Lung (tissue), 11 donors: ENCODE measurements at regions not wholly inside any gene's neighbourhood (a gene's known extent, or its start where the extent isn't known, plus 50 kb on each side); places are given as distances from the start of the nearest gene placed in this dataset.

Experiments
- ATAC-seq: fragments of 200-7000 bp; cut with Tn5 transposase; one replicate; pipeline ENCODE4 v1.9.1; 2020; ENCODE audit warnings: moderate number of reproducible peaks; ENCODE audit not compliant: insufficient read depth, low FRiP score
- DNase-seq, 3 donors: peaks; one replicate each; pipeline ENCODE4 v3.0.0-alpha.2; 2013 to 2017
- H3K27ac ChIP-seq, 2 donors: one replicate each; pipeline ENCODE4 v1.5.1; 2013; ENCODE audit warnings: mild to moderate bottlenecking in 2 of 2, moderate library complexity in 2 of 2, control low read depth in 1 of 2, inconsistent platforms in 1 of 2, low read depth in 1 of 2, low read length in 1 of 2
- H3K27me3 ChIP-seq, 3 donors: one replicate each; pipeline ENCODE4 v1.5.1; 2013; ENCODE audit warnings: low read length in 2 of 3; ENCODE audit not compliant: control insufficient read depth in 3 of 3, insufficient read depth in 3 of 3
- H3K36me3 ChIP-seq, 4 donors: one replicate each; pipeline ENCODE4 v1.5.1; 2013; ENCODE audit warnings: low read length in 4 of 4, mild to moderate bottlenecking in 1 of 4, moderate library complexity in 1 of 4; ENCODE audit not compliant: control insufficient read depth in 4 of 4, insufficient read depth in 4 of 4
- H3K4me1 ChIP-seq, 5 donors: one replicate each; pipeline ENCODE4 v1.5.1; 2013; ENCODE audit warnings: low read length in 5 of 5, mild to moderate bottlenecking in 2 of 5, moderate library complexity in 1 of 5; ENCODE audit not compliant: control insufficient read depth in 5 of 5, insufficient read depth in 5 of 5
- H3K4me3 ChIP-seq: one replicate; pipeline ENCODE4 v1.5.1; 2013; ENCODE audit warnings: mild to moderate bottlenecking, control low read depth, moderate library complexity
- H3K9ac ChIP-seq, 2 donors: one replicate each; pipeline ENCODE4 v1.5.1; 2013; ENCODE audit warnings: low read length in 2 of 2, control low read depth in 1 of 2; ENCODE audit not compliant: insufficient read depth in 1 of 2
- H3K9me3 ChIP-seq, 4 donors: one replicate each; pipeline ENCODE4 v1.5.1; 2013; ENCODE audit warnings: low read length in 3 of 4, mild to moderate bottlenecking in 1 of 4, moderate library complexity in 1 of 4; ENCODE audit not compliant: control insufficient read depth in 4 of 4, insufficient read depth in 3 of 4
- WGBS, 2 donors: extraction: QIAGEN DNeasy Blood & Tissue Kit; methylation state at CpG; one replicate each; pipeline ENCODE4 v1.1.7; 2013; 5-methylcytosine and 5-hydroxymethylcytosine counted together
- TF ChIP-seq, protein P1 (sequence below): IDR thresholded peaks from 2 replicates; pipeline ENCODE4 v1.5.1; 2012; ENCODE audit warnings: mild to moderate bottlenecking; ENCODE audit errors: control extremely low read depth, extremely low read depth
- donor health status: control.
- donor health status: control.
- donor health status: Bipolar disorder and iron deficiency.
- donor health status: healthy.
- donor health status: DM: yes; HTN: yes; CAD: no.

DNA sequence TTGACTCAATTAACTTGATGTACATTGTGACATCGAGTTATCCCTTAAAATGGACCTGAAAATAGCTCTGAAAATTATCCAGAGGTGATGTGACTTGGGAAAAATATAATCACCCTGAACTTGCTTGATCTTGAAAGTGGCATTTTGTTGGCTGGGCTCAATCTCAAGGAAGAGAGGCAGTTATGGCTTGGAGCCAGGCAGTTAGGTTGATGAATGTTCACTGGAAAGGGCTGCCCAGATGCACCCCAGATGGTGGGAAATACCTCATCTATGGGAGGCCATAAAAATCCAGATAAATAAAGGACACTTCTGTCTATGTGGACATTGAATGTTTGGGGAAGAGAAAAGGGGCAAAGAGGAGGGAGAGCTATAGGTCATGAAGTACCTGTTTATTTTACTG, 55.7 kb upstream of the OR5AN1 start:
- DNase-seq, result no peak
- no peak overlapping the region for H3K27ac ChIP-seq
- no peak for ATAC-seq
- H3K4me3 ChIP-seq, result no peak overlapping the region
- H3K9ac ChIP-seq, result no peak overlapping the region
- no peaks in the 10 kb centered on the region for H3K9me3 ChIP-seq
- TF ChIP-seq, protein P1, sequence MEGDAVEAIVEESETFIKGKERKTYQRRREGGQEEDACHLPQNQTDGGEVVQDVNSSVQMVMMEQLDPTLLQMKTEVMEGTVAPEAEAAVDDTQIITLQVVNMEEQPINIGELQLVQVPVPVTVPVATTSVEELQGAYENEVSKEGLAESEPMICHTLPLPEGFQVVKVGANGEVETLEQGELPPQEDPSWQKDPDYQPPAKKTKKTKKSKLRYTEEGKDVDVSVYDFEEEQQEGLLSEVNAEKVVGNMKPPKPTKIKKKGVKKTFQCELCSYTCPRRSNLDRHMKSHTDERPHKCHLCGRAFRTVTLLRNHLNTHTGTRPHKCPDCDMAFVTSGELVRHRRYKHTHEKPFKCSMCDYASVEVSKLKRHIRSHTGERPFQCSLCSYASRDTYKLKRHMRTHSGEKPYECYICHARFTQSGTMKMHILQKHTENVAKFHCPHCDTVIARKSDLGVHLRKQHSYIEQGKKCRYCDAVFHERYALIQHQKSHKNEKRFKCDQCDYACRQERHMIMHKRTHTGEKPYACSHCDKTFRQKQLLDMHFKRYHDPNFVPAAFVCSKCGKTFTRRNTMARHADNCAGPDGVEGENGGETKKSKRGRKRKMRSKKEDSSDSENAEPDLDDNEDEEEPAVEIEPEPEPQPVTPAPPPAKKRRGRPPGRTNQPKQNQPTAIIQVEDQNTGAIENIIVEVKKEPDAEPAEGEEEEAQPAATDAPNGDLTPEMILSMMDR, result no peak
- no peaks in the 10 kb centered on the region for H3K27me3 ChIP-seq
- no peaks in the 10 kb centered on the region for H3K4me1 ChIP-seq
- 47 to 81% methylated on average over 1 of the region's 1 CpG for WGBS, 2 donors
- no peaks in the 10 kb centered on the region for H3K36me3 ChIP-seq

DNA sequence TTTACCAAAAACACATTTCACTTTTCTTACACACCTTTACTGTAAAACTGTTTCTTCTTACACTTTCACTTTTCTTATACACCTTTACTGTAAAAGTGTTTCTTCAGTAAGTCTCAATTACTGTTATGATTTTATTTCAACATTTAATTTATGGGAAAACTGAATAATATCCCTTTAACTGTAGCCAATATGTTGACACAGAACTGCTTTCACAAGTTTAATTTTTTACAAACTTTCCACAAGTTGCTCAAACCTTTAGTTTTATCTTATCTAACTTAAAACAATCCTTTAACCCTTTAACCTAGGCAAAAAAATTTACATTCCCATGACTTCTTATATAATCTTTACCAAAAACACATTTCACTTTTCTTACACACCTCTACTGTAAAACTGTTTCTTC, 63.3 kb upstream of the OR5AN1 start:
- TF ChIP-seq, protein P1, result no peak
- ATAC-seq (no peak), DNase-seq (no peak)
- Histone ChIP-seq H3K4me3 (no peak overlapping the region), H3K9ac (no peak overlapping the region), H3K9me3 (peaks cover 0 to 2% (median 0%) of the 10 kb centered on the region in 4 donors), H3K27me3 (no peaks in the 10 kb centered on the region), H3K36me3 (no peaks in the 10 kb centered on the region), H3K4me1 (no peaks in the 10 kb centered on the region), H3K27ac (no peak overlapping the region)

DNA sequence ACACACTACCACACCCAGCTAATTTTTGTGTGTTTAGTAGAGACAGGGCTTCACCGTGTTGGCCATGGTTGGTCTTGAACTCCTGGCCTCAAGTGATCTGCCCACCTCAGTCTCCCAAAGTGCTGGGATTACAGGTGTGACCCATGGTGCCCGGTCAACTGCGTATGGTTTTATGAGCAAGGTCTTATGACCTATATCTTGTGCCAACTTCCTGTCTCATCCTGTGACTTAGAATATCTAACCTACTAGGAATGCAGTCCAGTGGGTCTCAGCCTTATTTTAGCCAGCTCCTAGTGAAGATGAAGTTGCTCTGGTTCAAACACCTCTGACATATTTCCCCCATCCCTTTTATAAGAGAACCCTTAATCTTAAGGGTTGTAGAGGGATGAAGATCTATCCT, 66.1 kb upstream of the OR5AN1 start:
- TF ChIP-seq, protein P1, result no peak
- DNase-seq (no peak), ATAC-seq (no peak)
- H3K9ac ChIP-seq, result no peak overlapping the region
- H3K4me1 ChIP-seq, result no peaks in the 10 kb centered on the region
- peaks cover 0 to 2% (median 0%) of the 10 kb centered on the region in 4 donors for H3K9me3 ChIP-seq
- H3K27ac ChIP-seq, result no peak overlapping the region
- 90 to 94% methylated on average over 3 of the region's 3 CpGs for WGBS, 2 donors
- H3K27me3 ChIP-seq, result no peaks in the 10 kb centered on the region
- no peaks in the 10 kb centered on the region for H3K36me3 ChIP-seq
- no peak overlapping the region for H3K4me3 ChIP-seq

DNA sequence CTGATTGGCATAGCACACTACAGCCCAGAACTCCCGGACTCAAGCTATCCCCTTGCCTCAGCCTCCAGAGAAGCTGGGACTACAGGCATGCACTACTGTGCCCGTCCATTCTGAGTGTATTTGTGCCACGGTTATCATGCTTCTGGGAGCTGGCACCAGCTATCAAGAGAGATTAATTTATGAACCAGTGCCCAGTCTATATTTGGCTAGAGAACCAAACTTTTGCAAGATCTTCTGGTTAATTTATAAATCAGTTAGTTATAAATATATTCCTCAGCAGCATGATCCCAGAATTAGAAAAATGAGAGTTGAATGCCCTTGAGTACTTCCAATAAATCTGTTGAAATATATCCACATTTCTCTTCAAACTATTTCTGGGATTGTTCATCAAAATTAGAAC, 67.5 kb upstream of the OR5AN1 start:
- no peak overlapping the region for H3K9ac ChIP-seq
- no peak overlapping the region for H3K27ac ChIP-seq
- no peaks in the 10 kb centered on the region for H3K27me3 ChIP-seq
- no peak for ATAC-seq
- no peaks in the 10 kb centered on the region for H3K36me3 ChIP-seq
- peaks cover 0 to 2% (median 0%) of the 10 kb centered on the region in 4 donors for H3K9me3 ChIP-seq
- H3K4me3 ChIP-seq, result no peak overlapping the region
- no peaks in the 10 kb centered on the region for H3K4me1 ChIP-seq
- WGBS, 2 donors, result 77 to 88% methylated on average over 3 of the region's 3 CpGs
- TF ChIP-seq, protein P1, result no peak
- DNase-seq, result no peak
